Glutamatergic neuron (in vitro differentiated cells): ENCODE measurements at regions not wholly inside any gene's neighbourhood (a gene's known extent, or its start where the extent isn't known, plus 50 kb on each side); places are given as distances from the start of the nearest gene placed in this dataset.

Experiments used
- DNase-seq: peaks from one replicate; pipeline ENCODE4 v3.0.0; 2022
- H3K27ac Mint-ChIP-seq: one replicate; pipeline ENCODE4 v1.8.0; 2020; ENCODE audit warnings: mild to moderate bottlenecking, mixed read lengths, inconsistent platforms; ENCODE audit not compliant: unreplicated experiment
- H3K27me3 Mint-ChIP-seq: one replicate; pipeline ENCODE4 v1.8.0; 2020; ENCODE audit warnings: mild to moderate bottlenecking, moderate library complexity, mixed read lengths, inconsistent platforms; ENCODE audit not compliant: unreplicated experiment
- H3K36me3 Mint-ChIP-seq: one replicate; pipeline ENCODE4 v1.8.0; 2020; ENCODE audit warnings: mild to moderate bottlenecking, mixed read lengths, inconsistent platforms; ENCODE audit not compliant: unreplicated experiment
- H3K4me1 Mint-ChIP-seq: one replicate; pipeline ENCODE4 v1.8.0; 2020; ENCODE audit warnings: mild to moderate bottlenecking, low read depth, mixed read lengths, inconsistent platforms; ENCODE audit not compliant: unreplicated experiment
- H3K4me3 Mint-ChIP-seq: one replicate; pipeline ENCODE4 v1.8.0; 2020; ENCODE audit warnings: mild to moderate bottlenecking, mixed read lengths, inconsistent platforms; ENCODE audit not compliant: unreplicated experiment
- H3K9me3 Mint-ChIP-seq: one replicate; pipeline ENCODE4 v1.8.0; 2020; ENCODE audit warnings: mild to moderate bottlenecking, moderate library complexity, mixed read lengths, inconsistent platforms; ENCODE audit not compliant: unreplicated experiment
- TF ChIP-seq, protein P1 (sequence below): fragments of 200-600 bp; sonication (generic); IDR thresholded peaks from one replicate; pipeline ENCODE4 v1.5.0; 2021; ENCODE audit not compliant: partially characterized antibody, unreplicated experiment

DNA sequence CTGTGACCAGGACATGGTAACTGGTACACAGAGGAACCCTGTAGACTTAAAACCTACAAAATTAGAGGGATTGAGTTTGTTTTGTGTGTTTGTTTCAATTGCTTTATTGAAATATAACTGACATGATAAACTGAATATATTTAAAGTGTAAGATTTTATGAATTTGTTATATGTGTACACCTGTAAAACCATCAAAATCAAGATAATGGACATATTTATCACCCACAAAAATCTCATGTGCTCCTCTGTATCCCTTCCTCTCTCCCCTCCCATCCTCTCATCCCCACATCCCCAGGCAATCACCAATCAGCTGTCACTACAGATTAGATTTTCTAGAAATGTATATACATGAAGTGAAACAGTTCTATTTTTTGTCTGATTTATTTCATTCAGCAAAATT lies 565.5 kb downstream of the NOVA1 start:
- Mint-ChIP-seq H3K9me3 (no peaks in the 10 kb centered on the region), H3K4me1 (peaks cover 6% of the 10 kb centered on the region), H3K27ac (no peak overlapping the region), H3K27me3 (no peaks in the 10 kb centered on the region), H3K36me3 (no peaks in the 10 kb centered on the region), H3K4me3 (no peak overlapping the region)
- no peak for DNase-seq
- TF ChIP-seq, protein P1, sequence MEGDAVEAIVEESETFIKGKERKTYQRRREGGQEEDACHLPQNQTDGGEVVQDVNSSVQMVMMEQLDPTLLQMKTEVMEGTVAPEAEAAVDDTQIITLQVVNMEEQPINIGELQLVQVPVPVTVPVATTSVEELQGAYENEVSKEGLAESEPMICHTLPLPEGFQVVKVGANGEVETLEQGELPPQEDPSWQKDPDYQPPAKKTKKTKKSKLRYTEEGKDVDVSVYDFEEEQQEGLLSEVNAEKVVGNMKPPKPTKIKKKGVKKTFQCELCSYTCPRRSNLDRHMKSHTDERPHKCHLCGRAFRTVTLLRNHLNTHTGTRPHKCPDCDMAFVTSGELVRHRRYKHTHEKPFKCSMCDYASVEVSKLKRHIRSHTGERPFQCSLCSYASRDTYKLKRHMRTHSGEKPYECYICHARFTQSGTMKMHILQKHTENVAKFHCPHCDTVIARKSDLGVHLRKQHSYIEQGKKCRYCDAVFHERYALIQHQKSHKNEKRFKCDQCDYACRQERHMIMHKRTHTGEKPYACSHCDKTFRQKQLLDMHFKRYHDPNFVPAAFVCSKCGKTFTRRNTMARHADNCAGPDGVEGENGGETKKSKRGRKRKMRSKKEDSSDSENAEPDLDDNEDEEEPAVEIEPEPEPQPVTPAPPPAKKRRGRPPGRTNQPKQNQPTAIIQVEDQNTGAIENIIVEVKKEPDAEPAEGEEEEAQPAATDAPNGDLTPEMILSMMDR = no peak

GRCh38 chr14:26026384-26026783 lies 571.4 kb downstream of the NOVA1 start:
- H3K36me3 Mint-ChIP-seq = no peaks in the 10 kb centered on the region
- TF ChIP-seq, protein P1 = no peak
- H3K27me3 Mint-ChIP-seq = no peaks in the 10 kb centered on the region
- DNase-seq = no peak
- no peak overlapping the region for H3K27ac Mint-ChIP-seq
- H3K9me3 Mint-ChIP-seq = no peaks in the 10 kb centered on the region
- H3K4me3 Mint-ChIP-seq = no peak overlapping the region
- H3K4me1 Mint-ChIP-seq = peaks cover 6% of the 10 kb centered on the region

- no peaks in the 10 kb centered on the region for H3K36me3 Mint-ChIP-seq
- H3K27ac Mint-ChIP-seq = no peak overlapping the region
- no peaks in the 10 kb centered on the region for H3K9me3 Mint-ChIP-seq
- H3K27me3 Mint-ChIP-seq = no peaks in the 10 kb centered on the region
- H3K4me3 Mint-ChIP-seq = no peak overlapping the region
- no peak for DNase-seq
- peaks cover 2% of the 10 kb centered on the region for H3K4me1 Mint-ChIP-seq
- TF ChIP-seq, protein P1 = no peak
These were observed 573.9 kb downstream of the NOVA1 start for GRCh38 chr14:26023967-26024366.

GRCh38 chr14:26021759-26022158 lies 576.1 kb downstream of the NOVA1 start:
- TF ChIP-seq, protein P1 = no peak
- no peaks in the 10 kb centered on the region for H3K4me1 Mint-ChIP-seq

GRCh38 chr14:26017270-26017669 lies 580.6 kb downstream of the NOVA1 start:
- H3K4me3 Mint-ChIP-seq = no peak overlapping the region
- H3K9me3 Mint-ChIP-seq = peaks cover 1% of the 10 kb centered on the region

More at GRCh38 chr14:26021759-26022158, 576.1 kb downstream of the NOVA1 start:
- Mint-ChIP-seq H3K9me3 (peaks cover 1% of the 10 kb centered on the region), H3K27ac (no peak overlapping the region), H3K27me3 (no peaks in the 10 kb centered on the region), H3K4me3 (no peak overlapping the region), H3K36me3 (no peaks in the 10 kb centered on the region)
- no peak for DNase-seq

More at GRCh38 chr14:26017270-26017669, 580.6 kb downstream of the NOVA1 start:
- no peaks in the 10 kb centered on the region for H3K4me1 Mint-ChIP-seq
- TF ChIP-seq, protein P1 = no peak
- DNase-seq = no peak
- no peaks in the 10 kb centered on the region for H3K27me3 Mint-ChIP-seq
- no peak overlapping the region for H3K27ac Mint-ChIP-seq
- no peaks in the 10 kb centered on the region for H3K36me3 Mint-ChIP-seq
